ENCODE measurements at regions not wholly inside any gene's neighbourhood (a gene's known extent, or its start where the extent isn't known, plus 50 kb on each side); places are given as distances from the start of the nearest gene placed in this dataset.

- H3K27ac ChIP-seq: no peak overlapping the region
- TF ChIP-seq ZFX (IDR thresholded peaks at IDR 0.05): no peak
- no peak for TF ChIP-seq CTCF (conservative IDR thresholded peaks at IDR 0.05)
These were observed 232.1 kb downstream of the SOX11 start for GRCh38 chr2:5923957-5924945.

- TF ChIP-seq ZFX (IDR thresholded peaks at IDR 0.05) (no peak), CTCF (conservative IDR thresholded peaks at IDR 0.05) (no peak)
- no peak overlapping the region for H3K27ac ChIP-seq
These were observed 233.4 kb downstream of the SOX11 start for GRCh38 chr2:5925604-5926003.

GRCh38 chr2:5926871-5927512 lies 234.8 kb downstream of the SOX11 start:
- TF ChIP-seq ZFX (IDR thresholded peaks at IDR 0.05) (no peak), CTCF (conservative IDR thresholded peaks at IDR 0.05) (no peak)

GRCh38 chr2:5932556-5933469 lies 240.6 kb downstream of the SOX11 start:
- no peak overlapping the region for H3K27ac ChIP-seq
- TF ChIP-seq CTCF (conservative IDR thresholded peaks at IDR 0.05): peak; percentile 37
- no peak for TF ChIP-seq ZFX (IDR thresholded peaks at IDR 0.05)

More at GRCh38 chr2:5926871-5927512, 234.8 kb downstream of the SOX11 start:
- no peak overlapping the region for H3K27ac ChIP-seq

GRCh38 chr2:5933669-5934068 lies 241.5 kb downstream of the SOX11 start:
- TF ChIP-seq ZFX (IDR thresholded peaks at IDR 0.05): no peak
- no peak for TF ChIP-seq CTCF (conservative IDR thresholded peaks at IDR 0.05)
- no peak overlapping the region for H3K27ac ChIP-seq

- no peak overlapping the region for H3K27ac ChIP-seq
- TF ChIP-seq ZFX (IDR thresholded peaks at IDR 0.05) (no peak), CTCF (conservative IDR thresholded peaks at IDR 0.05) (no peak)
These were observed 245.1 kb downstream of the SOX11 start for GRCh38 chr2:5937321-5937720.
